ENCODE measurements at regions not wholly inside any gene's neighbourhood (a gene's known extent, or its start where the extent isn't known, plus 50 kb on each side); places are given as distances from the start of the nearest gene placed in this dataset.

DNA sequence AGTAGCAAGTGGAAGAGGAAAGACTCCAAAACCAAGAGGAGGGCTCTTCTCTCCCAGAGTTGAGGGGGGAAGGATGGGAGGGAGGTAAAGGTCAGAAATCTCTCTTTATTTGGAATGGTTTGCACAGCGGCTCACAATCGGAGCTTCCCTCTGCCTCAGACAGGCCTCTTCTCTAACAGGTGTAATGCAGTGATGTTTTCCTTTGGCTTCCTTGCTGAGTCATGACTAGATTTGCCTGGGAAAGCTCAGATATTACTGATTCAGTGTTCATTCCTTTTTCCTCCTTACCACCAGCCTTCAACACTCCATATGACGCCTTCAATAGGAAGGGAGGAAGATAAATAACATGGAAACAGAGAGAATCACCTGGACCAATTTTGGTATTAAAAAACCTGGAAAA is 136.6 kb downstream of the RNF152 start:
- peaks cover 0 to 4% of the 10 kb centered on the region in 2 donors for H3K4me1 ChIP-seq (ENCODE audit: control insufficient read depth in 1 of 2, insufficient read depth in 2 of 2, low read length in 2 of 2)
- no peaks in the 10 kb centered on the region for H3K9me3 ChIP-seq (ENCODE audit: control insufficient read depth in 1 of 2, low read length in 2 of 2)
- no peak overlapping the region for H3K27ac ChIP-seq (ENCODE audit: low read depth, low read length)
- no peaks in the 10 kb centered on the region for H3K36me3 ChIP-seq (ENCODE audit: control insufficient read depth in 1 of 2, insufficient read depth in 2 of 2, low read length in 2 of 2)
- no peak overlapping the region for H3K9ac ChIP-seq (ENCODE audit: low read depth in 1 of 2, low read length in 2 of 2)
- no peak overlapping the region for H3K4me3 ChIP-seq (ENCODE audit: low read depth in 1 of 2, low read length in 2 of 2)
- H3K27me3 ChIP-seq (ENCODE audit: control insufficient read depth in 1 of 2, insufficient read depth in 2 of 2, low read length in 2 of 2): no peaks in the 10 kb centered on the region

DNA sequence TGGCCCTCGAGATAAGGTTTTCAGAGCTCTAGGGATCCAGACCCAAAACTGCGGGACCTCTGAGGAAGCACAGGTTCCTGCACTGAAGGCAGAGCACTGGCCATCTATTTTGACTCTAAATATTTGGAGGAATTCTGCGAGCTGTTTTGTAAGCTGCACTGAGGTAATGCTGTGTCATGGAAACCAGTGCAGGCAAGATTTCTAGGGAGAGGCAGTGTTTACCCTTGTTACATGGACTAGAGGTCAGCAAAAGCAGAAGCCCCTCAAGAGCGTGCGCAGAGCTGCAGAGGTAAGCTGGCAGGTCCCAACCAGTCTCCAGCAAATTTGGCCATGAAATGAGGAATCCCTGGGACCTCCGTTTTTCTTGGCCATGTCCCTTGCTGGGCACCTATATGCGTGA is 137.3 kb downstream of the RNF152 start:
- Histone ChIP-seq H3K36me3 (ENCODE audit: control insufficient read depth in 1 of 2, insufficient read depth in 2 of 2, low read length in 2 of 2) (no peaks in the 10 kb centered on the region), H3K4me3 (ENCODE audit: low read depth in 1 of 2, low read length in 2 of 2) (no peak overlapping the region), H3K9me3 (ENCODE audit: control insufficient read depth in 1 of 2, low read length in 2 of 2) (no peaks in the 10 kb centered on the region)

DNA sequence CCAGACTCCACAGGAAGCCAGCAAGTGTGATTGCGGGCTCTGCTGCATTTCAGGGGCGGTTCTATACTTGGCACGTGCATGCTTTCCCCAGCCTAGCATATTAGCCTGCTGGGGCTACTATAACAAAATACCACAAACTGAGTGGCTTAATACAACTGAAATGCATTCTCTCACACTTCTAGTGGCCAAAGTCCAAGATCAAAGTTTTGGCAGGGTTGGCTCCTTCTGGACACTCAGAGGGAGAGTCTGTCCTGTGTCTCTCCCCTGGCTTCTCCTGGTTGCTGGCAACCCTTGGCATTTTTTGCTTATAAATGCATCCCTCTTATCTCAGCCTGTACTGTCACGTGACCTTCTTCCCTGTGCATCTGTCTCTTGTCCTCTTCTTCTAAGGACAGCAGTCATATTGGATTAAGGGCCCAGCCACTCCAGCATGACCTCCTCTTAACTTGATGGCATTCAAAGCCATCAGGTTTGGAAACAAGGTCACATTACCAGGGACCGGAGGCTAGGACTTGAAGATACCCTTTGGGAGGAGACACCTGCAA is 138.7 kb downstream of the RNF152 start:
- no peaks in the 10 kb centered on the region for H3K36me3 ChIP-seq (ENCODE audit: control insufficient read depth in 1 of 2, insufficient read depth in 2 of 2, low read length in 2 of 2)
- H3K27me3 ChIP-seq (ENCODE audit: control insufficient read depth in 1 of 2, insufficient read depth in 2 of 2, low read length in 2 of 2): no peaks in the 10 kb centered on the region
- no peak overlapping the region for H3K9ac ChIP-seq (ENCODE audit: low read depth in 1 of 2, low read length in 2 of 2)
- peaks cover 0 to 5% of the 10 kb centered on the region in 2 donors for H3K4me1 ChIP-seq (ENCODE audit: control insufficient read depth in 1 of 2, insufficient read depth in 2 of 2, low read length in 2 of 2)
- H3K4me3 ChIP-seq (ENCODE audit: low read depth in 1 of 2, low read length in 2 of 2): no peak overlapping the region
- no peaks in the 10 kb centered on the region for H3K9me3 ChIP-seq (ENCODE audit: control insufficient read depth in 1 of 2, low read length in 2 of 2)
- H3K27ac ChIP-seq (ENCODE audit: low read depth, low read length): no peak overlapping the region

More for the DNA sequence above, 137.3 kb downstream of the RNF152 start:
- no peaks in the 10 kb centered on the region for H3K27me3 ChIP-seq (ENCODE audit: control insufficient read depth in 1 of 2, insufficient read depth in 2 of 2, low read length in 2 of 2)
- no peak overlapping the region for H3K9ac ChIP-seq (ENCODE audit: low read depth in 1 of 2, low read length in 2 of 2)
- H3K27ac ChIP-seq (ENCODE audit: low read depth, low read length): no peak overlapping the region
- peaks cover 0 to 5% of the 10 kb centered on the region in 2 donors for H3K4me1 ChIP-seq (ENCODE audit: control insufficient read depth in 1 of 2, insufficient read depth in 2 of 2, low read length in 2 of 2)

DNA sequence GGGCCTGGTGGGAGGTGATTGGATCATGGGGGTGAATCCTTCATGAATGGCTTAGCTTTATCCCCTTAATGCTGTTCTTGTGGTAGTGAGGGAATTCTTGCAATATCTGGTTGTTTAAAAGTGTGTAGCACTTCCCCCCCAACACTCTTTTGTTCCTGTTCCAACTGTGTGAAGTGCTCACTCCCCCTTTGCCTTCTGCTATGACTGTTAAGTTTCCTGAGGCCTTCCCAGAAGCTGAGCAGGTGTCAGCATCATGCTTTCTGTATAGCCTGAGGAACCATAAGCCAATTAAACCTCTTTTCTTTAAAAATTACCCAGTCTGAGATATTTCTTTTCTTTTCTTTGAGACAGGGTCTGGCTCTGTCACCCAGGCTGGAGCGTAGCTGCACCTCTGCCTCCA is 139.4 kb downstream of the RNF152 start:
- Histone ChIP-seq H3K9ac (ENCODE audit: low read depth in 1 of 2, low read length in 2 of 2) (no peak overlapping the region), H3K4me3 (ENCODE audit: low read depth in 1 of 2, low read length in 2 of 2) (no peak overlapping the region), H3K36me3 (ENCODE audit: control insufficient read depth in 1 of 2, insufficient read depth in 2 of 2, low read length in 2 of 2) (no peaks in the 10 kb centered on the region), H3K4me1 (ENCODE audit: control insufficient read depth in 1 of 2, insufficient read depth in 2 of 2, low read length in 2 of 2) (peaks cover 0 to 5% of the 10 kb centered on the region in 2 donors), H3K27ac (ENCODE audit: low read depth, low read length) (no peak overlapping the region), H3K9me3 (ENCODE audit: control insufficient read depth in 1 of 2, low read length in 2 of 2) (no peaks in the 10 kb centered on the region), H3K27me3 (ENCODE audit: control insufficient read depth in 1 of 2, insufficient read depth in 2 of 2, low read length in 2 of 2) (no peaks in the 10 kb centered on the region)

DNA sequence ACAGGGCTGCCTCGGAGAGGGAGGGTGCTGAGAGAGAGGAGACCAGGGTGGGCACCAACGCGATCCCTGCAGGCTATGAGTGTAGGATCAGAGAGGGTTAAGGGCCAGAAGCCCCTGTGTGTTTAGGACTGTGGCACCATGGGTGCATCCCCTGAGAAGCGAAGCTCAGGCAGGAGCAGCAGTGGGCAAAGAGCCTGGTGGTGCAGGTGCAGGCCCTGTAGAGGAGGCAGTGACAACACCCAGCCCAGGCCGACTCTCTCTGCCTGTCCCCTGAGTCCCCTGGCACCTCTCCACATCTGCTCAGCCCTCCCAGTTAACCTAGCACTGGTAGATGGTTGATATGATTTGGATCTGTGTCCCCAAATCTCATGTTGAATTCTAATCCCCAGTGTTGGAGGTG is 139.8 kb downstream of the RNF152 start:
- no peaks in the 10 kb centered on the region for H3K27me3 ChIP-seq (ENCODE audit: control insufficient read depth in 1 of 2, insufficient read depth in 2 of 2, low read length in 2 of 2)
- H3K4me3 ChIP-seq (ENCODE audit: low read depth in 1 of 2, low read length in 2 of 2): no peak overlapping the region
- peaks cover 0 to 5% of the 10 kb centered on the region in 2 donors for H3K4me1 ChIP-seq (ENCODE audit: control insufficient read depth in 1 of 2, insufficient read depth in 2 of 2, low read length in 2 of 2)
- H3K36me3 ChIP-seq (ENCODE audit: control insufficient read depth in 1 of 2, insufficient read depth in 2 of 2, low read length in 2 of 2): no peaks in the 10 kb centered on the region
- H3K9ac ChIP-seq (ENCODE audit: low read depth in 1 of 2, low read length in 2 of 2): no peak overlapping the region
- no peaks in the 10 kb centered on the region for H3K9me3 ChIP-seq (ENCODE audit: control insufficient read depth in 1 of 2, low read length in 2 of 2)
- H3K27ac ChIP-seq (ENCODE audit: low read depth, low read length): no peak overlapping the region

DNA sequence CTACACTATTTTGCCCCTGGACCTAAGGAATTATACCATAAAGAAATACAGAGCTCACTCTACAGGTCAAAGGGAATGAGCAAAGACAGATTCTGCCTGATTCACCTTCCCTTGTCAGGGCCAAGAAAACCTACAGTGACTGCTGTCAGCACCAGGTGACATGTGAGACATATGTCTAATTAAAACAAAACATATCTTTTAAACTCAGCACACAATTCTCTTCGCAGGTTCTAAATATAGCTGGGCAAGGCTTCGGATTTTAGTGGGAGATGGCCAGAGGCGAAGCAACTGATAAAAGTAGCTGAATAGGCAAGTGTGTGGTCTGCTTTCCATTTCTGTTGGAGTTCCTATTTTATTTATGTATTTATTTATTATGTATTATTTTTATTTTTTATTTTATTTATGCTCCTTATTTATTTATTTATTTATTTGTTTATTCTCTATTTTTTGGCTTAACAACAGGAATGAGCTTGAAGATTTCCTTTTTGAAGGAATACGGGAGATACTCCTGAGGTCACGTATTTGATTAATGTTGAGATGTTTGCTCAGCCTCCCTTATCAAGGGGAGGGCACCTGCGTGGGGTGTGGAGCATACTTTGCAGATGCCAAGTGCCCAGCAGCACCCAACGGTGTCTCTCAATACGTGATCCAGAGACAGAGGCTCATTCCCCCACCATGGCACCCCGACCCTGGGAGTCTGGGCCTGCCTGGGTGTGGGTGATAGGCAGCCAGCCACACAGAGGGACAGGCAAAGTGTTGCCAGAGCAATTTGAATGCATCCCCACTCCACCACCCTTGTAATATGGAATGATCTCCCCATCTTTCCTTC is 141.8 kb downstream of the RNF152 start:
- Histone ChIP-seq H3K27me3 (ENCODE audit: control insufficient read depth in 1 of 2, insufficient read depth in 2 of 2, low read length in 2 of 2) (no peaks in the 10 kb centered on the region), H3K9me3 (ENCODE audit: control insufficient read depth in 1 of 2, low read length in 2 of 2) (no peaks in the 10 kb centered on the region), H3K4me3 (ENCODE audit: low read depth in 1 of 2, low read length in 2 of 2) (no peak overlapping the region), H3K27ac (ENCODE audit: low read depth, low read length) (no peak overlapping the region), H3K4me1 (ENCODE audit: control insufficient read depth in 1 of 2, insufficient read depth in 2 of 2, low read length in 2 of 2) (peaks cover 0 to 5% of the 10 kb centered on the region in 2 donors), H3K36me3 (ENCODE audit: control insufficient read depth in 1 of 2, insufficient read depth in 2 of 2, low read length in 2 of 2) (no peaks in the 10 kb centered on the region), H3K9ac (ENCODE audit: low read depth in 1 of 2, low read length in 2 of 2) (no peak overlapping the region)

DNA sequence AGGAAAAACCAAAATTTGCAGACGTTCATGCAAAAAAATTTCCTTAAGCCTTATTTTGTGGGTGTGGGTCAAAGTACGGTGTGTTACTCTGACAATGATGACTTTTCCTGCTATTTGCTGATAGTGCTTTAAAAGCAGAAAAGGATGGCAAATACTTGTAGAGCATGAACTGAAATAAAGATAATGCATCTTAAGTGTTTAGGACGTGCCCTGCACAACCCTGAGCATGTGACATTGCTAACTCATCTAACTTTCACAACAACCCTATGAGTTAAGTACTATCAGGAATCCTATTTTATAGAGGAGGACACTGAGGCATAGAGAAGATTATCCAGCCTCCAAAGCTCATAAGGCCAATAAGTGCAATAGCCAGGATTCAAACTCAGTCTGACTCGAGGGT is 143.3 kb downstream of the RNF152 start:
- no peaks in the 10 kb centered on the region for H3K9me3 ChIP-seq (ENCODE audit: control insufficient read depth in 1 of 2, low read length in 2 of 2)
- no peak overlapping the region for H3K27ac ChIP-seq (ENCODE audit: low read depth, low read length)
- H3K9ac ChIP-seq (ENCODE audit: low read depth in 1 of 2, low read length in 2 of 2): no peak overlapping the region
- peaks cover 0 to 5% of the 10 kb centered on the region in 2 donors for H3K4me1 ChIP-seq (ENCODE audit: control insufficient read depth in 1 of 2, insufficient read depth in 2 of 2, low read length in 2 of 2)
- H3K27me3 ChIP-seq (ENCODE audit: control insufficient read depth in 1 of 2, insufficient read depth in 2 of 2, low read length in 2 of 2): no peaks in the 10 kb centered on the region
- H3K4me3 ChIP-seq (ENCODE audit: low read depth in 1 of 2, low read length in 2 of 2): no peak overlapping the region
- no peaks in the 10 kb centered on the region for H3K36me3 ChIP-seq (ENCODE audit: control insufficient read depth in 1 of 2, insufficient read depth in 2 of 2, low read length in 2 of 2)

DNA sequence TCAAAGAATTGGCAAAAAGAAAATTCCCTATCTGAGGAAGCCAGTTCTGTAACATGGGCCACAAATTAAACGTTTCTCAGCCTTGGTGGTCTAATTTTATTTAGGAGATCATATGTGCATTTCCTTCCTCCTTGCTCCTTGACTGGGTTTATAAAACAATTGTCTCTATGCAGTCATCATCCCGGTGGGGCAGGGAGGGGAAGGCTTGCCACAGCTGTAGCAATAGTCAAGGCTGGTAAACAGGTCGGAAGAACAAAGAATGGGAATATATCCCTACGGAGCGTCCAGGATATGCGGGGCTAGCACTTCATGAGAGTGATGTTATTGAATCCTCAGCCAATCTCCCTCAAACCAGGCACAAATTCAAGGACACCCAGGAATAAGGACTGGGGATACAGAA is 143.8 kb downstream of the RNF152 start:
- H3K4me3 ChIP-seq (ENCODE audit: low read depth in 1 of 2, low read length in 2 of 2): no peak overlapping the region
- no peak overlapping the region for H3K27ac ChIP-seq (ENCODE audit: low read depth, low read length)
- H3K36me3 ChIP-seq (ENCODE audit: control insufficient read depth in 1 of 2, insufficient read depth in 2 of 2, low read length in 2 of 2): no peaks in the 10 kb centered on the region
- no peaks in the 10 kb centered on the region for H3K9me3 ChIP-seq (ENCODE audit: control insufficient read depth in 1 of 2, low read length in 2 of 2)
- no peaks in the 10 kb centered on the region for H3K27me3 ChIP-seq (ENCODE audit: control insufficient read depth in 1 of 2, insufficient read depth in 2 of 2, low read length in 2 of 2)
- H3K4me1 ChIP-seq (ENCODE audit: control insufficient read depth in 1 of 2, insufficient read depth in 2 of 2, low read length in 2 of 2): peaks cover 0 to 5% of the 10 kb centered on the region in 2 donors
- no peak overlapping the region for H3K9ac ChIP-seq (ENCODE audit: low read depth in 1 of 2, low read length in 2 of 2)

DNA sequence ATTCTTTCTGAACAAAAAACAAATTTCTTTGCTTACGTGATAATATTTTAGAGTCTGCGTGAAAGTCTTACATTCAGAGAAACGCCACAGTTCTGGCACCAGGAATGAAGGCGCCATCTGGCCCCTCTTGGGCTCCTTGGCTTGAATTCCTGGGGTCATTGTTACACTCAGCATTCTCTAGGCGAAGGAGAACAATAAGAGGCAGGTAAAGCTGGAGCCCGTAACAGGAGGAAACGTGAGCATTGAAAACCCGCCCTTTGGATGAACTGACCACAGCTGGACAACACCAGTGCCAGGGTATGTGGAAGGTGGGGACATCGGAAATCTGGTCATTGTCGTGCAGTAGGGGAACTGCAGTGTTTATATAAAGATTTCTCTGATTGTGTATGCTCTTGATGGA is 144.8 kb downstream of the RNF152 start:
- Histone ChIP-seq H3K27ac (ENCODE audit: low read depth, low read length) (no peak overlapping the region), H3K4me3 (ENCODE audit: low read depth in 1 of 2, low read length in 2 of 2) (no peak overlapping the region), H3K27me3 (ENCODE audit: control insufficient read depth in 1 of 2, insufficient read depth in 2 of 2, low read length in 2 of 2) (no peaks in the 10 kb centered on the region), H3K9ac (ENCODE audit: low read depth in 1 of 2, low read length in 2 of 2) (no peak overlapping the region), H3K9me3 (ENCODE audit: control insufficient read depth in 1 of 2, low read length in 2 of 2) (no peaks in the 10 kb centered on the region), H3K4me1 (ENCODE audit: control insufficient read depth in 1 of 2, insufficient read depth in 2 of 2, low read length in 2 of 2) (peaks cover 0 to 5% of the 10 kb centered on the region in 2 donors), H3K36me3 (ENCODE audit: control insufficient read depth in 1 of 2, insufficient read depth in 2 of 2, low read length in 2 of 2) (no peaks in the 10 kb centered on the region)

DNA sequence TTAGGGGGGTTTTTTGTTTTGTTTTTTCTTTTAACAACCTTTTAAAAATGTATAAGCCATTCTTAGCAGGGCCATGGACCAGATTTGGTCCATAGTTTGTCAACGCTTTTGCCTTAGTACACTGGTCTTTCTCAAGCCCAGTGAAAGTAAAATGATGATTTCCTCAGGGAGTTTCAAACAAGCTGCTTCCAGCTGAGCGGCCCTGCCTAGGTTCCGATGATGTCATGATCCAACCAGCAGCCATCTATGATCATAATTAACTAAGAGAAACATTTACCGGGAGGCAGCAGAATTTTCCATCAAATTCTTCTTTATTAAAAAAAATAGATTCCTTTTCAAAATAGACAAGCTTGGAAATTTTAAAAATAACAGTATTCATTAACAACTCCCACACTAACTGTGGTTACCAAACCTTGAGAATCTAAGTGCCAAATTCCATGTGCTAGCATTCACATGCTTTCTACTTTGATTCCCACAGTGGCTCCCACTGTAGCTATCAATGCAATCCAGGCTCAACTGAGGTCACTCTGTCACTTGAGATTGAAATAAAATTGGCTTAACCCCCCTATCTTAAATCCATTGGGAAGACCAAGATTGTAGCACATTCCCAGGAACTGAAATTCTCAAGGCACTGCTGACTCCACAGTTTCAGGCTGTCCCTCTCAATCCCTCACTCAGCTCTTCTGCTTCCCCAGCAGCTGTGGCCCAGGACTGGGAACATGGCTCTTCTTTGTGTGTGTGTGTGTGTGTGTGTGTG is 148.9 kb downstream of the RNF152 start:
- no peaks in the 10 kb centered on the region for H3K9me3 ChIP-seq (ENCODE audit: control insufficient read depth in 1 of 2, low read length in 2 of 2)
- H3K9ac ChIP-seq (ENCODE audit: low read depth in 1 of 2, low read length in 2 of 2): no peak overlapping the region
- H3K4me1 ChIP-seq (ENCODE audit: control insufficient read depth in 1 of 2, insufficient read depth in 2 of 2, low read length in 2 of 2): peaks cover 0 to under 1% of the 10 kb centered on the region in 2 donors
- H3K27me3 ChIP-seq (ENCODE audit: control insufficient read depth in 1 of 2, insufficient read depth in 2 of 2, low read length in 2 of 2): no peaks in the 10 kb centered on the region
- H3K36me3 ChIP-seq (ENCODE audit: control insufficient read depth in 1 of 2, insufficient read depth in 2 of 2, low read length in 2 of 2): no peaks in the 10 kb centered on the region
- H3K4me3 ChIP-seq (ENCODE audit: low read depth in 1 of 2, low read length in 2 of 2): no peak overlapping the region
- no peak overlapping the region for H3K27ac ChIP-seq (ENCODE audit: low read depth, low read length)
